ENCODE measurements at regions not wholly inside any gene's neighbourhood (a gene's known extent, or its start where the extent isn't known, plus 50 kb on each side); places are given as distances from the start of the nearest gene placed in this dataset.

DNA sequence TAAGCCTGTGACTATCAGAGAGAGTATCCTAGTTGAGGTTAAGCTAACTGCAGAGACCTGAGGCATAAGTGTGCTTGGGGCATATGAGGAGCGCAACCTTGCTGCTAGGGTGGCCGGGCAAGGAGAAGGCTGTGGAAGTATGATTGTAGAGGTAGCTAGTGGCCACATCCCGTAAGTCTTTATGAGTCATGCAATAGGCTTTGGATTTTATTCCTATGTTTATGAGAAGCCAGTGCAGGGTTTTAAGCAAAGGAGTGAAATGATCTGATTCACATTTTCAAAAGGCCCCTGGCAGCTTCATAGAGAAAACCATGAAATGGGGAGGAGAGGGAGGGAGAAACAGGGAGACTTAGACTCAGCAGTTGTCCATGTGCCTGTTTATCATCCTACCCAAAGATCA is 92.1 kb upstream of the WDFY3 start:
- 92% methylated on average over 3 of the region's 3 CpGs for WGBS
- H3K27me3 ChIP-seq, result no peaks in the 10 kb centered on the region
- intact Hi-C loops (cut with DNase I), result no loop called here

DNA sequence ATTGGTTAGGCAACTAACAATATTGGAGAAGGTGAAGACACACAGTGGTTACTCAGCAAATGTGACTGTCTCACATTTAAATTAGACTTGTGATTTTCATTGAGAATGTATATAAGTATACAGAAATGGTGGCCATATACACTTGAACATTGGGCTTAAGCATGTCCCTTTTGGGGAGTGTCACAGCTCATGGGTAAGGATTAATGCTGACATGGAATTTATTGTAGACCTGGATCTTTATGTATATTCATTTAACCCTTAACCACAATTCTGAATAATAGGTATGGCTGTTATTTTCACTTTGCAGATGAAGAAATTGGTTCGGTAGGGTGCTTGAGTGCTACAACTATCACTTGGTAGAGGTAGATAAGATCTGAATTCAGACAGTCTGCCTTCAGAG is 95.5 kb upstream of the WDFY3 start:
- no peaks in the 10 kb centered on the region for H3K27me3 ChIP-seq
- H3K4me1 ChIP-seq, result no peaks in the 10 kb centered on the region
- H3K9me3 ChIP-seq, result no peaks in the 10 kb centered on the region
- H3K27ac ChIP-seq (replicated peaks in 1 of 4), result no peak overlapping the region
- H3K4me3 ChIP-seq, result no peak overlapping the region
- WGBS, result 90% methylated on average over 1 of the region's 1 CpG
- intact Hi-C loops (cut with DNase I), result no loop called here
- no peaks in the 10 kb centered on the region for H3K36me3 ChIP-seq
- no peak for TF ChIP-seq EP300 (IDR thresholded peaks at IDR 0.05)
- TF ChIP-seq POLR2AphosphoS5 (IDR thresholded peaks at IDR 0.05), result no peak
- no peak for TF ChIP-seq CTCF (IDR thresholded peaks at IDR 0.05)
- TF ChIP-seq POLR2A (IDR thresholded peaks at IDR 0.05; ENCODE audit: low read depth), result no peak
- no peak for DNase-seq (ENCODE audit: extremely low spot score)

More for the DNA sequence above, 92.1 kb upstream of the WDFY3 start:
- no peaks in the 10 kb centered on the region for H3K36me3 ChIP-seq
- no peak for DNase-seq (ENCODE audit: extremely low spot score)
- no peaks in the 10 kb centered on the region for H3K9me3 ChIP-seq
- H3K4me3 ChIP-seq, result no peak overlapping the region
- TF ChIP-seq CTCF (IDR thresholded peaks at IDR 0.05), result no peak
- TF ChIP-seq EP300 (IDR thresholded peaks at IDR 0.05), result no peak
- no peak for TF ChIP-seq POLR2A (IDR thresholded peaks at IDR 0.05; ENCODE audit: low read depth)
- no peak for TF ChIP-seq POLR2AphosphoS5 (IDR thresholded peaks at IDR 0.05)
- no peaks in the 10 kb centered on the region for H3K4me1 ChIP-seq
- H3K27ac ChIP-seq (replicated peaks in 1 of 4), result no peak overlapping the region

- Histone ChIP-seq H3K4me3 (no peak overlapping the region), H3K27me3 (no peaks in the 10 kb centered on the region), H3K27ac (replicated peaks in 1 of 4) (no peak overlapping the region), H3K4me1 (no peaks in the 10 kb centered on the region), H3K9me3 (no peaks in the 10 kb centered on the region), H3K36me3 (no peaks in the 10 kb centered on the region)
- intact Hi-C loops (cut with DNase I), result no loop called here
- no peak for DNase-seq (ENCODE audit: extremely low spot score)
- TF ChIP-seq EP300 (IDR thresholded peaks at IDR 0.05) (no peak), CTCF (IDR thresholded peaks at IDR 0.05) (no peak), POLR2A (IDR thresholded peaks at IDR 0.05; ENCODE audit: low read depth) (no peak), POLR2AphosphoS5 (IDR thresholded peaks at IDR 0.05) (no peak)
Observed at GRCh38 chr4:85062466-85062865, 96.0 kb upstream of the WDFY3 start.

DNA sequence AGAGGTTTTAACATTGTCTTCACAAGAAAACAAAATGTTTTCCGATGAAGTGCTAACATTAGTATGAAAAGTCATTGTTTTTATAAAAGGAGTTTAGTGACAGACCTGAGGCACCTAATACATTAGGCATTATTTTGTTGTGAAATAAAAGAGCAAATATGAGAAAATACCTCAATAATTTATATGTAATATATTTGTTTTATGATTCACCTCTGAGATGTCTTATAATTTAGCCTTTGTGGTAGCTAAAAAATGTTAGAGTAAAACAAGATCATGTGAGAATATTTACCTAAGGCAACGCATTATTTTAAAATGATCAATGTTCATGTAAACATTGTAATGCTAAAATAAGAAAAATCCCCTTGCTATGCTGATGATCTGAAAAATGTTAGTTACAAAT is 100.9 kb upstream of the WDFY3 start:
- WGBS, result 76% methylated on average over 2 of the region's 2 CpGs
- no peak overlapping the region for H3K27ac ChIP-seq (replicated peaks in 1 of 4)
- H3K9me3 ChIP-seq, result no peaks in the 10 kb centered on the region
- no peaks in the 10 kb centered on the region for H3K36me3 ChIP-seq
- TF ChIP-seq POLR2A (IDR thresholded peaks at IDR 0.05; ENCODE audit: low read depth) (no peak), EP300 (IDR thresholded peaks at IDR 0.05) (no peak), CTCF (IDR thresholded peaks at IDR 0.05) (no peak), POLR2AphosphoS5 (IDR thresholded peaks at IDR 0.05) (no peak)
- intact Hi-C loops (cut with DNase I), result no loop called here
- H3K4me3 ChIP-seq, result no peak overlapping the region
- DNase-seq (ENCODE audit: extremely low spot score), result no peak
- no peaks in the 10 kb centered on the region for H3K27me3 ChIP-seq
- no peaks in the 10 kb centered on the region for H3K4me1 ChIP-seq

GRCh38 chr4:85078016-85078415 is 111.5 kb upstream of the WDFY3 start:
- no peaks in the 10 kb centered on the region for H3K9me3 ChIP-seq
- 77% methylated on average over 2 of the region's 2 CpGs for WGBS
- TF ChIP-seq POLR2A (IDR thresholded peaks at IDR 0.05; ENCODE audit: low read depth), result no peak
- TF ChIP-seq CTCF (IDR thresholded peaks at IDR 0.05), result no peak
- TF ChIP-seq EP300 (IDR thresholded peaks at IDR 0.05), result no peak
- no peak for TF ChIP-seq POLR2AphosphoS5 (IDR thresholded peaks at IDR 0.05)
- no peak overlapping the region for H3K27ac ChIP-seq (replicated peaks in 1 of 4)
- no peaks in the 10 kb centered on the region for H3K27me3 ChIP-seq
- H3K36me3 ChIP-seq, result no peaks in the 10 kb centered on the region
- intact Hi-C loops (cut with DNase I), result no loop called here
- no peaks in the 10 kb centered on the region for H3K4me1 ChIP-seq
- no peak overlapping the region for H3K4me3 ChIP-seq
- DNase-seq (ENCODE audit: extremely low spot score), result no peak

Data from esophagus muscularis mucosa (tissue), 4 donors.